GM19023 (cell line): ENCODE measurements at regions not wholly inside any gene's neighbourhood (a gene's known extent, or its start where the extent isn't known, plus 50 kb on each side); places are given as distances from the start of the nearest gene placed in this dataset.

ENCODE experiments used
- ATAC-seq: cut with Tn5 transposase; IDR thresholded peaks from one replicate; pipeline ENCODE4 v1.9.1; 2021; ENCODE audit warnings: mild to moderate bottlenecking, moderate library complexity; ENCODE audit not compliant: unreplicated experiment

DNA sequence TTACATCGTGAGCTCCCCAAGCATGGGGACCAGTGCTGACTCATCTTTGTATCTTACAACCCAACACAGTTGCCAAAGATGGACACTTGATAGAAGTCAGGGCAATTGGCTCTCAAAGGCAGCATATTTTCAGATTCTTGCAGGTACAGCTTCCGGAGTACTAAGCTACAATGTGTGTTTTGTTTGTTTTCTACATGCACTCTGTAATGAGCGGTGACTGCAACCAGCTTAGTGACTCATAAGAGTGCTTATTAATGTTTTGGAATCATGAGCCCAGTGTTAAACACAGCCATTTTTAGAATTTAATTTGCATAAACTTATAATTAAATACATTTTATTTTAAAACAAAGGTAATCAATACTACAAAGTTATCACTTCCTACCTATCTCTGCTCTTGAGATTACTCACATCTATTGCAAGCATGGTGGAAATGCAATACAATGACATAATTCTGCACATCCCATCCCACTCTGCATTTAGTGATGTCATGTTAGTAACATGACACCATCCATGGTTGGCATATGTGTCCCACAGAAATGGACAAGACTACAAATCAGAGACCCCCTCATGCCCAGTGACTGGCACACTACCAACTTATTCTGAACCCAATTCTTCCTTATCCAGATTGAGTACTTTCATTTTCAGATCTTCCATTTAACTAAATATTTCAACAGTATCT lies 399.8 kb upstream of the ST6GAL2 start:
- ATAC-seq, result no peak

DNA sequence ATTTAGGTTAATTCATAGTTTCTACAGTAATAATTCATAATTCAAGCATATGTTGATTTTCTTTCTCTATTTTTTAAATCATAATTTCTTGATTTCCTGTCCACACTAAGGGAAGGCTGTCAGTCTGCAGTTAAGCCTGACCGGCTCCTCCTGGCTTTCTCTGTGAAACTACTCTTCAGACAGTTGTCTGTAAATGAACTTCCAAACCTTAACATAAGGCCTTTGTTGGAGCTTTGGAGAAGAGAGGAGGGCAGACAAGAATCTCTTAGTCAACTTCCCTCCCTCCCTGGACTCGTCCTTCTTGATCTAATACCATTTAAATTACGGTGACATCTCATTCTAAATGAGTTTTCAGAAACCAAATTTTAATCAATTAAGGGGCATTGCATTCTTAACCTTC lies 404.1 kb upstream of the ST6GAL2 start:
- ATAC-seq, result no peak

DNA sequence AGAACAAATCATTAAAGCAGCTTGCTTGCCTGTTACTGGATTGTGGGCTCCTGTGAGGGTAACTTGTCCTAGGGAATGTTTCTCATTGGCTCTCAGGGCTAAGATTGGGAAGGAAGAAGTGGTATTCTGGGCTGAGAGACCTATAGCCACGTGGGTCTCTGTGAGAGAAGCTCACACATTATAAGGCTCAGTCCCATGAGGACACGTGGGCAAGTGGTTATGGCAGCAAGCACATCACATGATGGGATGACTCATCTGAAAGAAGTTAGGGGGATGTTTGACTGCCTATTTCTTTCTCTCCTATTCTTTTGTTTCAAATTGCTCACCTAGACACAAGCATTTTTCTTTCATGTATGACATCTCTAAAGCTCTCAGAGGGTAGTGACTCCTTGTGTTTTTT lies 418.0 kb upstream of the ST6GAL2 start:
- no peak for ATAC-seq

DNA sequence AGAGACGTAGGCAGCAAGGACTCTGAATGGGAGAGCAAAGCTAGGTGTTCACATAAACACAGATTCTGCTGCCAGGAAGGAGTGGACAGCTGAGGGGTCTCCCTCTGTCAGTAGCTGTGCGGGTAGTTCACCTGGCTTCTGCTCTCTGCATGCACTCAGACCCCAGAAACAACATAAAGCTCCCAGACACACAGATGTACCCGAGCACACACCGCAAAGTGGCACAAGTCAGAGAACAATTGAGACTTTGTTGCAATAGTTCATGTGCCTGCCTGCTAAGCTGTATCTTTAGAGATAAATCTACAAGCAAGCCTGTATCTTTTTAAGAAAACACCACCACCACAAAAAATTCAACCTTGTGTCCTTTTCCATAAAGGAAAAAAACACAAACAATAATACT lies 420.0 kb upstream of the ST6GAL2 start:
- no peak for ATAC-seq

DNA sequence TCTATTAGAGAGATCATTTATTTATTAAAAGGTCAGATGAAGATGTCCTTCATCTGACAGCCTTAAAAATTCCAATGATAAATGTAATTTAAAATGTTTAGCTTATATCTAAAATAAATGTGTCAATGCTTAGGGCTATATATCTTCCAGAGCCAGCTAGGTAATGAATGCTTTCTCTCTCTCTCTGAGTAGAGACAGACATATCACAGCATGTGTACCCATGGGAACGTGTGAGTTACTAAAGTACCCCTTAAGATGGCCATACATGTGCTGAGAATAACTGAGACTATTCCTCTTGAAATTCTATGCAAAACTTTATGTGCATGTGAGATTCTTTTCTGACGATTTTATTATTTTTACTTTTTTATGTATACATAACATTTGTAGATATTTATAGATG lies 420.9 kb upstream of the ST6GAL2 start:
- no peak for ATAC-seq

DNA sequence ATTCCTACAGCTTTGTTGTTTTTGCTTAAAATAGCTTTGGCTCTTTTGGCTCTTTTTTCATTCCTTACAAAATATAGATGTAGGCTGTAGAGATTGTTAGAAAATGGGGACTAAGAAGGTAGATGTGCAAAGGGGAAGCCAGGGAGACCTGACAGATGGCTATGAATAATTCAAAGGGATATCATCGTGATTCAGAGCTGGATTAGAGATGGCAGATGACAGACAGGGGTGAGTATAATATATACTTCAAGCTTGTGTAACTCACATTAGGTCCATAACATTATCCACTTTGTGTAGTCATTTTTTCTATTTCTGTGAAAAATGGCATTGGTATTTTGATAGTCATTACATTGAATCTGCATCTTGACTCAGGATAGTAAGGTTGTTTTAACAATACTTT lies 422.9 kb upstream of the ST6GAL2 start:
- ATAC-seq, result no peak

DNA sequence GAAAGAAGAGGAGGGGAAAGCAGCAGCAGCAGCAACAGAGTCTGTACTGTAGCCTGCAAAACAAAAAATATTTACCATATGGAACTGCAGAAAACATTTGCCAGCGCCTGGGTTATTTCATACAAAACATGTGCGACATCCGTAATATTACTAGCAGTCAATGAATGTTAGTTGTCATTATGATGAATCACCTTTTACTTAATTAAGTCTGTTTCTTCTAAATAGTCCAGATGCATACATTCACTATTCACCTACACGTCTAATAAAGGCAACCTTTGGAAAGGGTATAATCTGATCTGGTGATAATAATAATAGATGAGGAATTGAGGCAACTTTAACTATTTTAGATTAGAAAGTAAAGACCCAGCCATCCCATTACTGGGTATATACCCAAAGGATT lies 426.3 kb upstream of the ST6GAL2 start:
- no peak for ATAC-seq

DNA sequence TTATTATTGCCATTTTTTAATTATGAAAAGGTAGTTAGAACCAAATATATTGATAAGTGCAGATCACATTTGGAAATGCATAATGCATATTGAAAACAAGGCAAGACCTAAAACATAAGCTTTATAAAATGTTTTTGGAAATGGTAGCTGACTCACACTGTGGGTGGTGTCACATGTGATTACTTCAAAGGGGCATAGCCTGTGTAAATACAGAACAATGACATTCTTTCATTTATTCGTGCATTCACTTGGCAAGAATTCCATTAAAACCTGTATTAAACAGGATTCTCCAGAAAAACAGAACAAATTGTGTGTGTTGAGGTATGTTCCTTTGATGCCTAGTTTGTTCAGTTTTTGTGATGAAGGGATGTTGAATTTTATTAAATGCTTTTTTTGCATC lies 427.3 kb upstream of the ST6GAL2 start:
- ATAC-seq, result no peak

DNA sequence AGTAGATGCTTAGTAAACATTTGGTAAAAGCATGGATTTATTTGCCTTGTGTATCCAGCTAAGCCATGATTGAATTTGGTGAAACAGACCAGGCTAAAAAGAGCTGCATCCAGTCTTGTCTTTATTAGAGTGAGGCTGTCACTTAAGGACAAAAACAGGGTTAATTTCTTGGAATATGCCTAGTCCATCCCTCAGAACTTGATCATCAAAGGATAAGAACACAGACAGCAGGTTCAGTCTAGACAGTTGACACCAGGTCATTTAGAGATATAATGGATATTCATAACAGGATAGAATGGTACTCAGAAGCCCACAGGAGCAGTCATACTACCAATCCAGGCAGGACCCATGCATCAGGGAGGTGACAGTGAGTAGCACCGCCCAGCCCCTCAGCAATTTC lies 434.9 kb upstream of the ST6GAL2 start:
- ATAC-seq, result no peak

DNA sequence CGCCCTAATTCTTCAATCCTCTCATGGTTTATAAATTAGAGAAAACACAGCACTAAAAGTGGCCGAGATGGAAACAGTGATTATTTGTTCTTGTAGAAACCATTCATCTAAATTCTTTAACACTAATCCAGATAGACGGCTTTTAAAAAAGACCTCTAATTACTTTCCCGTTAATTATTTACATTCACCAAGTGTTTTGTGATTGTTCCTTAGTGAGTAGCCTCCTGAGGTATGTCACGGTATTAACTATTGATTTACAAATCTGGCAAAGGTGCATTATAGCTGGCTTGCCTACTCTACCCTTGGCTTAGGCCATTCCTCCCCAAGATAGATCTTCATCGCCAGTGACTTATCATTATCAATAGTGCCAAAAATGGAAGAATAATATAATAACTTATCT lies 436.4 kb upstream of the ST6GAL2 start:
- ATAC-seq, result no peak

DNA sequence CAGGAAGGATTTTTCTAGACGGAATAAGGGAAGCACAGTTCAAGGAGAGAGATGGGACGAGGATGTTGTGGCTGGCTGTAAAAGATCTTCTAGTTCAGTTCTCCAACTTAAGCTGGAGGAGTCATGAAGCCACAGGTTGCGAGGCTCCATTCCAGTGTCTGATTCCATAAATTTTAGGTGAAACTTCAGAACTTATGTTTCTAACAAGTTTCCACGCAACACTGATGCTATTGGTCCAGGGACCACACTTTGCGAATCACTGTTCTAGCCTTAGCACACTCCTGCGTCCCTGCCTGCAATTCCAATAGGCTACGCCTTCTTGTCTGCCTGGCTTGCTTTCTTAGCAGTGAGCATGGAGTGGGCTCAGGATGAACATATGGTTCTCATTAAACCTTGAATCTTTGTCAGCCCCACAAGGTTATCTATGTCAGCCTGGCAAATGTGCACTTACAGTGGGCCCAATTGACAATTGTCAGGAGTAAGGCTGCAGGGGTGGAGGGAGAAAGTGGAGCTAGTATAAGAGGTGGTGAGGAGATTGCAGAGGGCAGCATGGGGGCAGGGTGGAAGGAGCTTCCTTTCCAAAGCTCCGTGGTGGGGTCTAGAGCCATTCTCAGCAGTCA lies 438.1 kb upstream of the ST6GAL2 start:
- ATAC-seq, result no peak

DNA sequence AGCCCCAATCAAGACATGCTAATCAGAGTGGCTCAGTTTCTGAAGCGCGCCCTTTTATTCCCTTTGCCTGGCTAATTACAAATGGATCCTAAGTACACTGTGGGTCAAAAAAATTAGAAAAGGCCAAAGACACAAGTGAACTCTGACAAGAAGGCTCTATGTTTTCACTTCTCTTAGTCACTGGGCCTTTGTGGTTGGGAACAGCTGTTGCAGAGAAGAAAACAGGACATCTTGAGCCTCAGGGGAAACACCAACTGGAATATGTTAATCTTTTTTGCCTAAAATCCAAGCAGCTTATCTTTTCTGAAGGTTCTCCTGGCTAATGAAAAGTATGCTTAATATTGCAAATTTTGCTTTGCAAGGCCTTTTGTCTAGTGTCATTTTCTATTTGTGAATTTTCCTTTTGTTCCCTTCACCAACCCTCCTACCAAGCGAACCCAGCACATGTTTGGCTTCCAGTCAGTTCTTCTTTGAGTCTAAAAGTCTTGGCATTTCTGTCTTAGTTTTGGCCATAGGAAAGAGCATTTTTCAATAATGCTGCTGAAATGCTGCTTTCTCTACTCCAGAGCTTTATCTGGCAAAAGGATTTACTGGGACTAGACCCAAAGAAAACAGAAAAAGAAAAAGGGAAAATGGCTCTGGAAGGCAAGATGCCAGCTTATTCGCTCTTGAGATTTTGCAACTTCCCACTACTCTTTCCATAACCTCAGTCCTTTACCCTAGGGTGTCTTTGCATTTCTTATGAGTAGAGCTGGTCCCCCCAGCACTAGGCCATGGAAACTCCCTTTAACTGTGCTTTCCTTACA lies 440.2 kb upstream of the ST6GAL2 start:
- peak; percentile 73 for ATAC-seq

DNA sequence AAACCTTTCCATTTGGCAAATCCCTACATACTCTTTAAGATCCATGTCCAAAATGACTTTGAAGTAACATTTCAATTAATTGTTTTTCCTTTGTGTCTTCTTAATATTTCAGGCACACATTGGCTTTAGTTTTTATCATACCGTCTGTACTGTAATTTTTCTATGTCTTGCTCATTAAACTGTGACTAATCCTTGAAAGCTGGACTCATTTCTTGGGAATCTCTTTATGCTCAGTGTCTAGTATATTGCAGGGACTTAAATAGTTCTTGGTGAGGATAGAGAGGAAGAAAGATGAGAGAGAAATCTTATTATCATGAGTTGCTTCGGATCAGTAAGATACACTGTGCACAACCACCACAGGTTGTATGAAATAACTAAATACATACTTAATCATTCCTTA lies 448.3 kb upstream of the ST6GAL2 start:
- no peak for ATAC-seq

DNA sequence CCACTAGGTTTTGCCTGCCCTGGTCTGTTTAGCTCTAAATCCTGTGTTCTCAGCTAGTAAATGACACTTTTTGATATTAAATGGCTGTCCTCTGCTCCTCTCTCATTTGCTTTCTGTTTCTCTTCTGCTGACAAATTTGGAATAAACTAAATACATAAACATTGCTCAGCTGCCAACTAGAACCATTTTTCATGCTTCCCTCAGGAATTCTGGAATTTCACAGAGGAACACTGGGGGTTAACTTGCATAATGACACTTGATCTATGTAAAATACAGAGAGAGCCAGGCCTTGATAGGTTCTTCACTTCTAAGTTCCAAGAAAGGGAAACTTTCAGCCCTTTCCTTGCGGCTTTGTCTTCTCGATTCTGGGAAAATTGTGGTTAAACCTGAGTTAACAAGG lies 450.6 kb upstream of the ST6GAL2 start:
- no peak for ATAC-seq

DNA sequence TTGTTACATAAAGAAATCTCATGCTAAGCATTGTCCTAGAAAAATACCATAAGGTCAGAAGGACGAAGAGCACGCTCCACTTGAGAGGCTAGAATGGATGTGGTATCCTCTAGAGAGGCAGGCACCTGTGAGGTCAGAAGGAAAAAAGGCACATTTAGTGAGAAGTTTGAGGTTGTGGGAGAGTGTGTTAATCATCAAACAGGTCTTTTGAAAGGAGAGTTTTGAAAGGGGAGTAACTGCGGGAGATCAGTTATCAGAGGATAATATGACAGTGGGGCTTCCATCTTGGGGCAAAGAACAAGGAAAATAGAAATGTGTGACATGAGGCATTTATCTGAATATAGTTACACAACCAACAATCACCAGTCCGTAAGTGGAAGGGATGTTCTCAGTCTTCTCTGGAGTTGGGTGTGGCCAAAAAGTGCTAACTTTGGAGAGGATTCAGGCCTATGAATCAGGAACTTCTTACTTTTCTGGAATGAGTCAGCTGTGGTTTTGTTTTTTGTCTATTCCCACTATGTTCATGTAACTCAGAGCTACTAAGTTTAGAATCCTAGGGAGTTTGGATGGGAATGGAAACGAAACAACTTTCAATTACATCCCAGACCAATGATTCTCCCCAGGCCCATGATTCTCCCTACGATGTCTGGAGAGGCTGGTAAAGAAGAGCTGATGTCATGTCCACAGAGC lies 451.4 kb upstream of the ST6GAL2 start:
- no peak for ATAC-seq

DNA sequence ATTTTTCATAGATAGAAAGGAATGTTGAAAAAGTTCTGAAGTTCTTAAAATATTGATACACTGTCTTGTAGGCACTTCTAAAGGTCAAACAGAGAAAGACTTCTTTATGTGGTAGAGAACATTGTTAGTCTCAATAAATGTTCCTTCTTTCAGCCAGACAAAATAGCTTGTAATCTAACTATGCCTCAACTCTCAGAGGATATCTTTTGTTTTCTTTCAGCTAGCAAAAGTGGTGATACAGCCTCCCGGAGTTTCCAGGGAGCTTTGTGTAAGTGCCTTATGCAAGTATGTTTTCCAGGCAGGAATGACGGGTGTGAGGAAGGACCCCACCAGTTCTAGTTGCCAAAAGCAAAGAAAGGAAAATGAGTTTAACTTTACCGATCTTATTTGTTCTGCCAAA lies 452.1 kb upstream of the ST6GAL2 start:
- no peak for ATAC-seq

DNA sequence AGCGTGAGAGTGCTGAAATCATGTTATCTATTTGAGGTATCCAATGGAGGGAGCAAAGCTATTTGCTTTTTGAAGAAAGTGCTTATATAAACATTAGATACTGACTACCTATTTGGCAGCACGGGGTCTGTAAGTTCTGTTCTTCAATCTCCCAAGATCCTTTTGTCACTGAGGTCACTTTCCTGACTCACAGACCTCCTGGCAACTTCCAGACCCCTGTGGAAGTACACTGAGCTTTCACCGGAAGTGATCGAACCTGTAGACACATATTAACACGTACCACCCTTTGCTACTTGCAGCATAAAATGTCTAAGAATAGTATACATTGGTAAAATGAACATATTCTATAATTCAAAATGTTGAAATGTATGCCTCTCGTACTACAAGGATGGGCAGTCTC lies 452.6 kb upstream of the ST6GAL2 start:
- ATAC-seq, result no peak

DNA sequence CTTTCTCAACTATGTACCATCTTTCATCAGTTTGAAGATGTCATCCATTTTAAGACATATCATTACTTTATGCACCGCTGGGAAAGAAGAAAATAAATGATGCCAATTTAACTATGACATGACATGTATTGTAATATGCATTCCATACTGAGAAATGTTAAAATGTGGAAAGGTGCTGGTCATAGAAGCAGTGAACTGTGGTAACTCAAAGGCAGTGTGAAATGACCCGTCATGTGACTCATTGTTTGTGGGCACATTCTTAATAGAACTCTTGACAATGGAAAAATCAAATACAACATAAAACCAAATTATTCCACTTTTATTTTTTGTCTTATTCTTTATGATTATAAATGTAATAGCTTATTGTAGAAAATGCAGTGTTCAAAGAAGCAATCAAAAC lies 455.0 kb upstream of the ST6GAL2 start:
- ATAC-seq, result no peak

DNA sequence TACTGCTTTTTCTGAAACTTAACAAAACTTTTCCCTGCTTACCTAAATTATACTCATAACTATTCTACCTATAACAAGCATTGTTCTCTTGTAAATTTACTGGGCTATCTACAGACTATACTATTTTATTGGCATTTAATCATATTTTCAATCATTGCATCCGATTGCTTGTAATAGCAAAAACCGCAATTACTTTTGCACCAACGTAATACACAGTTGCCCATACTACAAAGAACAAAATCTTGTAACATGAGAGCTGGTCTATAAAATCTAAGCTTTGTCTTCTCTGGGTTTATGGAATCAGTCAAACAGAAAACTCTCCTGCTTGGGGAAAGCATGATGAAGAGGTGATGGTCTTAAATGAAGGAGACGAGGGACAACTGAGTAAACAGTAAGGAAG lies 463.4 kb upstream of the ST6GAL2 start:
- no peak for ATAC-seq

DNA sequence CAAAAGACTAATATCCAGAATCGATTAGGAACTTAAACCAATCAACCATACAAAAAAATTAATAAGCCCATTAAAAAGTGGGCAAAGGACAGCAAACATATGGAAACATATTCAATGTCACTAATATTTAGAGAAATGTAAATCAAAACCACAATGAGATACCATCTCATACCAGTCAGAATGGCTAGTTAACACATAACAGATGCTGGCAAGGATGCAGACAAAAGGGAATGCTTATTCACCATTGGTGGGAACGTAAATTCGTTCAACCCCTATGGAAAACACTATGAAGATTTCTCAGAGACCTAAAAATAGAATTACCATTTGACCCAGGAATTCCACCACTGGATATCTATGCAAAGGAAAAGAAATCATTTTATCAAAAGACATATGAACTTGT lies 468.2 kb upstream of the ST6GAL2 start:
- ATAC-seq, result no peak

DNA sequence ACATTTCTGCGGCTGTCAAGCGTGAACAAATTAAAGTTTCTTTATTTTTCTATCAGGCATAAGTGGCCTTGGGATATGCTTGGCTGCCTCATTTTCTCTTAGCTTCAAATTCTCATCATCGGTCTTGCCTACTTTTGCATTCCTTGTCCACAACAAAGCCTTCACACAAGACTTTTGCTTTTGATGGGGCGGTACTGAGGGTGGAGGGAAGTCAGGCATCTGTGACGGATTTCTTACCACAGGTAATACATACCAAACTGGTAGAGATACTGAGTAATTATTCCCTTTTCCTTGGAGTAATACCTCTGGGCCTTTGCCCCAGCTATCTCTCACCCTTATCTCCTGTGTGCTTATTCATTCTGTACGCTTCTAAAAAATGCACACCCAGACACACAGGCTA lies 468.3 kb upstream of the RGPD4 start:
- no peak for ATAC-seq

DNA sequence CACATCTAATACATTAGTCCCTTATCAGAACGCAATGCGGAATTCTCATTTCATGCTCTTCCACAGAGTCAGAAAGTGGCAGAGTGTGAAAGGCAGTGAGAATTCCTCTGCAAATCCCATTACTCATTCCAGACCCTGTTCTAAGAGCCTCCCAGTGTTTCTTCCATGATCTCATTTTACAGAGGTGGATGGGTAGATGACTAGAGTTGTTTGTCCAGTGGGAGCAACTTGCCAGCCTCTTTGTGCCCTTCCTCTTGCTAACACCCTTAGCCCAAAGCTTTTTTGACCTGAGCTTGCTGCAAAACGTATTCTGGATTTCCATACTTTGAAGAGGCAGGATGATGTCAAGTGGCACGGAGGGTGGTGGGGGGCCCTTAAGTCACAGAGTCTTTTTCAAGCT lies 467.7 kb upstream of the RGPD4 start:
- ATAC-seq, result no peak
